H1 (cell line): ENCODE measurements at regions not wholly inside any gene's neighbourhood (a gene's known extent, or its start where the extent isn't known, plus 50 kb on each side); places are given as distances from the start of the nearest gene placed in this dataset.

Source experiments
- CTCF ChIA-PET: fragments of 300-600 bp; sonication (Branson Sonifier 250); formaldehyde crosslinking; loops from one replicate; lab custom pipeline; 2021; ENCODE audit not compliant: partially characterized antibody; lab: Charles Lee
- POLR2A ChIA-PET: fragments of 300-600 bp; sonication (Branson Sonifier 250); formaldehyde crosslinking; loops from one replicate; lab custom pipeline; 2021; ENCODE audit warnings: inconsistent platforms; ENCODE audit not compliant: partially characterized antibody; lab: Charles Lee
- DNase-seq, 2 experiments: peaks; one replicate each; pipeline versions ENCODE4 v3.0.0 to v3.0.0-alpha.2; 2010 to 2022; ENCODE audit warnings: low spot score in 2 of 2, low read depth in 1 of 2, mixed read lengths in 1 of 2
- FAIRE-seq: peaks from 2 replicates; lab custom pipeline; 2011; peaks lifted over from hg19 to GRCh38; lab: Jason Lieb, UNC
- H2AFZ ChIP-seq: 2 replicates; pipeline ENCODE4 v1.8.1; 2012; ENCODE audit warnings: low read length, inconsistent platforms
- H2AK5ac ChIP-seq: 2 replicates; pipeline ENCODE4 v1.6.1; 2013; ENCODE audit warnings: low read depth, low read length
- H2BK120ac ChIP-seq: replicated peaks from 2 replicates; pipeline ENCODE3; 2013; ENCODE audit warnings: low read depth, low read length, inconsistent platforms
- H2BK12ac ChIP-seq: 2 replicates; pipeline ENCODE4 v1.6.1; 2013; ENCODE audit warnings: low read depth, low read length
- H2BK15ac ChIP-seq: 2 replicates; pipeline ENCODE4 v1.6.1; 2013; ENCODE audit warnings: low read length
- H2BK20ac ChIP-seq: 2 replicates; pipeline ENCODE4 v1.6.1; 2013; ENCODE audit warnings: low read length
- H2BK5ac ChIP-seq: 2 replicates; pipeline ENCODE4 v1.6.1; 2013; ENCODE audit warnings: low read depth, low read length
- H3K14ac ChIP-seq: 2 replicates; pipeline ENCODE4 v1.6.1; 2013; ENCODE audit warnings: inconsistent platforms; ENCODE audit not compliant: insufficient read length
- H3K18ac ChIP-seq: 2 replicates; pipeline ENCODE4 v1.6.1; 2013; ENCODE audit warnings: low read length; ENCODE audit errors: extremely low read depth
- H3K23ac ChIP-seq: 2 replicates; pipeline ENCODE4 v1.6.1; 2013; ENCODE audit warnings: inconsistent platforms; ENCODE audit not compliant: insufficient read length
- H3K23me2 ChIP-seq: 2 replicates; pipeline ENCODE4 v1.6.1; 2013; ENCODE audit warnings: low read depth, low read length
- H3K27ac ChIP-seq: 2 replicates; pipeline ENCODE4 v1.6.1; 2011; ENCODE audit warnings: low read depth, low read length, inconsistent platforms
- H3K27me3 ChIP-seq, 4 experiments: replicated peaks in 1 of 4; 1 replicate in 1 of 4; 2 replicates in 3 of 4; pipeline versions ENCODE4 v1.6.1 to v1.8.1; 2011 to 2013; ENCODE audit warnings: low read length in 3 of 4, mild to moderate bottlenecking in 3 of 4, inconsistent platforms in 2 of 4, mixed read lengths in 2 of 4, moderate library complexity in 1 of 4; ENCODE audit not compliant: control insufficient read depth in 3 of 4, insufficient read depth in 3 of 4; ENCODE audit errors: extremely low read depth in 1 of 4
- H3K36me3 ChIP-seq, 4 experiments: 2 replicates each; pipeline versions ENCODE4 v1.6.1 to v1.8.1; 2011 to 2013; ENCODE audit warnings: mild to moderate bottlenecking in 4 of 4, low read length in 3 of 4, moderate library complexity in 2 of 4, control low read depth in 1 of 4, inconsistent platforms in 1 of 4; ENCODE audit not compliant: insufficient read depth in 4 of 4, control insufficient read depth in 2 of 4
- H3K4ac ChIP-seq: replicated peaks from 2 replicates; pipeline ENCODE3; 2013; ENCODE audit warnings: low read length, low read depth, mixed read lengths, inconsistent platforms; ENCODE audit not compliant: insufficient read length
- H3K4me1 ChIP-seq, 4 experiments: replicated peaks in 1 of 4; 1 replicate in 1 of 4; 2 replicates in 3 of 4; pipeline versions ENCODE4 v1.6.1 to v1.8.1; 2011 to 2013; ENCODE audit warnings: low read length in 3 of 4, inconsistent platforms in 2 of 4, mixed read lengths in 1 of 4; ENCODE audit not compliant: insufficient read depth in 4 of 4, control insufficient read depth in 3 of 4
- H3K4me2 ChIP-seq, 2 experiments: 2 replicates each; pipeline versions ENCODE4 v1.6.1 to v1.8.1; 2011 to 2013; ENCODE audit warnings: low read depth in 2 of 2, low read length in 2 of 2, control low read depth in 1 of 2, inconsistent platforms in 1 of 2, mild to moderate bottlenecking in 1 of 2; ENCODE audit not compliant: insufficient read depth in 1 of 2
- H3K4me3 ChIP-seq, 4 experiments: fragments of 200-600, 300-600 bp in 1 of 4; sonication (generic), shearing (Covaris generic), sonication (Bioruptor Twin) in 1 of 4; 2 replicates each; pipeline versions ENCODE4 v1.5.1 to v1.8.1; 2011 to 2016; ENCODE audit warnings: low read length in 4 of 4, low read depth in 3 of 4, control low read depth in 2 of 4, inconsistent platforms in 2 of 4, mild to moderate bottlenecking in 2 of 4, mixed read lengths in 1 of 4, moderate library complexity in 1 of 4; ENCODE audit not compliant: insufficient read depth in 2 of 4; ENCODE audit errors: extremely low read depth in 1 of 4
- H3K56ac ChIP-seq: replicated peaks from 2 replicates; pipeline ENCODE3; 2013; ENCODE audit warnings: low read depth, mild to moderate bottlenecking, mixed read lengths, low read length, inconsistent platforms; ENCODE audit not compliant: insufficient read length
- H3K79me1 ChIP-seq: 2 replicates; pipeline ENCODE4 v1.6.1; 2013; ENCODE audit warnings: low read depth, low read length, control low read depth
- H3K79me2 ChIP-seq, 2 experiments: 2 replicates each; pipeline versions ENCODE4 v1.6.1 to v1.8.1; 2012 to 2013; ENCODE audit warnings: low read length in 2 of 2, mild to moderate bottlenecking in 2 of 2, inconsistent platforms in 1 of 2; ENCODE audit not compliant: insufficient read depth in 2 of 2, control insufficient read depth in 1 of 2
- H3K9ac ChIP-seq, 4 experiments: replicated peaks in 1 of 4; 1 replicate in 1 of 4; 2 replicates in 3 of 4; pipeline versions ENCODE4 v1.6.1 to v1.8.1; 2011 to 2013; ENCODE audit warnings: low read depth in 3 of 4, low read length in 3 of 4, control low read depth in 2 of 4, mild to moderate bottlenecking in 2 of 4, moderate library complexity in 2 of 4, inconsistent platforms in 1 of 4; ENCODE audit errors: extremely low read depth in 1 of 4
- H3K9me3 ChIP-seq, 2 experiments: 2 replicates each; pipeline versions ENCODE4 v1.6.1 to v1.8.1; 2012 to 2013; ENCODE audit warnings: mild to moderate bottlenecking in 2 of 2, moderate library complexity in 2 of 2, control low read depth in 1 of 2, inconsistent platforms in 1 of 2, low read depth in 1 of 2, low read length in 1 of 2, mixed read lengths in 1 of 2; ENCODE audit not compliant: insufficient read depth in 2 of 2
- H4K20me1 ChIP-seq, 2 experiments: replicated peaks in 1 of 2; 2 replicates each; pipeline versions ENCODE3 to v1.8.1; 2011 to 2013; ENCODE audit warnings: inconsistent platforms in 2 of 2, low read length in 2 of 2, mild to moderate bottlenecking in 1 of 2; ENCODE audit not compliant: insufficient read depth in 2 of 2, control insufficient read depth in 1 of 2
- H4K5ac ChIP-seq: 2 replicates; pipeline ENCODE4 v1.6.1; 2013; ENCODE audit warnings: low read length, low read depth, mixed read lengths, inconsistent platforms; ENCODE audit not compliant: insufficient read length
- H4K8ac ChIP-seq: 2 replicates; pipeline ENCODE4 v1.8.0; 2013; ENCODE audit warnings: mild to moderate bottlenecking, moderate library complexity, low read length, inconsistent platforms; ENCODE audit not compliant: insufficient read depth; ENCODE audit errors: extremely low read depth
- H4K91ac ChIP-seq: replicated peaks from 2 replicates; pipeline ENCODE3; 2013; ENCODE audit warnings: low read length, mixed read lengths, inconsistent platforms; ENCODE audit not compliant: insufficient read length
- CTBP2 ChIP-seq: IDR thresholded peaks from 2 replicates; pipeline ENCODE4 v1.7.0; 2011; ENCODE audit warnings: borderline replicate concordance, mild to moderate bottlenecking, moderate library complexity, mixed read lengths, low read length; ENCODE audit not compliant: insufficient read depth, insufficient read length
- EGR1 ChIP-seq: IDR thresholded peaks from 2 replicates; pipeline ENCODE4 v1.6.1; 2011; ENCODE audit warnings: low read depth, low read length, borderline replicate concordance
- HDAC6 ChIP-seq: IDR thresholded peaks from one replicate; pipeline ENCODE4 v1.7.1; 2012; ENCODE audit warnings: low read depth, mild to moderate bottlenecking, inconsistent platforms, low read length, moderate library complexity
- JUND ChIP-seq: IDR thresholded peaks from 2 replicates; pipeline ENCODE4 v1.6.1; 2011; ENCODE audit warnings: mild to moderate bottlenecking, improper control_type of control experiment, low read length
- PHF8 ChIP-seq: fragments of 200-600 bp; sonication (generic); conservative IDR thresholded peaks from 2 replicates; pipeline ENCODE4 v1.7.1; 2012; ENCODE audit warnings: low read depth, mild to moderate bottlenecking, inconsistent platforms, low read length, moderate library complexity
- POLR2A ChIP-seq, 2 experiments: IDR thresholded peaks; 1 replicate in 1 of 2; 2 replicates in 1 of 2; pipeline ENCODE4 v1.6.1; 2011; ENCODE audit warnings: low read depth in 2 of 2, low read length in 2 of 2, mild to moderate bottlenecking in 2 of 2; ENCODE audit errors: control extremely low read depth in 1 of 2
- SIN3A ChIP-seq, 2 experiments: IDR thresholded peaks in 1 of 2; conservative IDR thresholded peaks in 1 of 2; 2 replicates each; pipeline ENCODE4 v1.6.1; 2011 to 2012; ENCODE audit warnings: low read length in 2 of 2, improper control_type of control experiment in 1 of 2, low read depth in 1 of 2, mild to moderate bottlenecking in 1 of 2
- SP4 ChIP-seq: IDR thresholded peaks from 2 replicates; pipeline ENCODE4 v1.6.1; 2012; ENCODE audit warnings: low read length, inconsistent platforms
- TEAD4 ChIP-seq: IDR thresholded peaks from 2 replicates; pipeline ENCODE4 v1.6.1; 2012; ENCODE audit warnings: low read depth, low read length, inconsistent platforms, mixed read lengths
- YY1 ChIP-seq: IDR thresholded peaks from 2 replicates; pipeline ENCODE4 v1.6.1; 2011; ENCODE audit warnings: low read depth, mild to moderate bottlenecking, low read length
- WGBS, 2 experiments: shearing (Covaris generic) in 1 of 2; methylation state at CpG; one replicate each; pipeline versions ENCODE4 v1.1.6 to v1.1.7; 2013 to 2015; ENCODE audit warnings: low lambda C conversion rate in 2 of 2, mixed read lengths in 2 of 2, inconsistent platforms in 1 of 2, low coverage in 1 of 2, missing lambda C conversion rate in 1 of 2; ENCODE audit not compliant: insufficient replicate concordance in 2 of 2, insufficient coverage in 1 of 2, insufficient read length in 1 of 2; ENCODE audit errors: extremely low coverage in 1 of 2, missing lambda C conversion rate in 1 of 2; 5-methylcytosine and 5-hydroxymethylcytosine counted together
- TF ChIP-seq, protein P1 (sequence below), 3 experiments: IDR thresholded peaks; 1 replicate in 2 of 3; 2 replicates in 1 of 3; pipeline versions ENCODE4 v1.5.1 to v1.6.1; 2011; ENCODE audit warnings: low read length in 3 of 3, mild to moderate bottlenecking in 3 of 3, inconsistent platforms in 2 of 3, low read depth in 1 of 3, moderate library complexity in 1 of 3; ENCODE audit not compliant: insufficient read depth in 1 of 3; ENCODE audit errors: control extremely low read depth in 1 of 3

DNA sequence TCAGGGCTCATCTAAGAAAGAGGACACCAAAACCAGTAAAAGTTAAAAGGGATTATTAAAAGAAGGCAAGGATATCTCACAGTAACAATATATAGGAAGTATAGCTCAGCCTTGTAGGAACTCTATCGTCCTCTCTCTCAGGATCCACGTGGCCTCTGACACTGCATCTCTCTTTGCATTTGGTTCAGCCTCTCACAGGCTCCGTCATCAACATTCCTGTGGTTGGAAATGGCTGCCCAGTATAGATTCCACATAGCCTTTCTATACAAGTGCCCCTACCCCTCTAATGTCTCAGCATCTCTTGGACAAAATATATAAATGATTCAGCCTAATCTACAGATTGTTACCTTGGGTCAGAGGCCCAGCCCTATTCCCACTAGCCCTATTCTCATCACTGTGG lies 101.3 kb upstream of the DBX1 start:
- H3K4me2 ChIP-seq = no peak overlapping the region
- no peak overlapping the region for H2BK120ac ChIP-seq
- no peak overlapping the region for H2AFZ ChIP-seq
- H2BK15ac ChIP-seq = no peak overlapping the region
- H2AK5ac ChIP-seq = no peak overlapping the region
- no peak overlapping the region for H4K5ac ChIP-seq
- H3K56ac ChIP-seq = no peak overlapping the region
- DNase-seq (no peak), FAIRE-seq (no peak)
- no peak overlapping the region for H2BK12ac ChIP-seq
- WGBS, 2 experiments = 86% methylated on average over 3 of the region's 3 CpGs; no CpG with 5 or more reads in 1 of the 2 experiments
- no peaks in the 10 kb centered on the region for H3K79me1 ChIP-seq
- ChIA-PET POLR2A (no interaction called here), CTCF (interaction anchor here (3.0 kb wide), 1 partner anchor 93 kb away, joined by 8 read pairs; no protein-coding TSS in a partner anchor)
- no peaks in the 10 kb centered on the region for H4K20me1 ChIP-seq
- H3K4me1 ChIP-seq = no peaks in the 10 kb centered on the region
- H3K9ac ChIP-seq = no peak overlapping the region
- H2BK5ac ChIP-seq = no peak overlapping the region
- no peaks in the 10 kb centered on the region for H3K9me3 ChIP-seq
- H3K4me3 ChIP-seq = no peak overlapping the region
- no peak overlapping the region for H3K4ac ChIP-seq
- no peak overlapping the region for H2BK20ac ChIP-seq
- no peak overlapping the region for H3K27ac ChIP-seq
- H4K8ac ChIP-seq = no peak overlapping the region
- no peak overlapping the region for H3K23ac ChIP-seq
- H3K14ac ChIP-seq = no peak overlapping the region
- H3K36me3 ChIP-seq = no peaks in the 10 kb centered on the region
- no peaks in the 10 kb centered on the region for H3K79me2 ChIP-seq
- H3K18ac ChIP-seq = no peak overlapping the region
- H3K23me2 ChIP-seq = no peaks in the 10 kb centered on the region
- H3K27me3 ChIP-seq = no peaks in the 10 kb centered on the region
- H4K91ac ChIP-seq = no peak overlapping the region
- no peak for TF ChIP-seq SP4
- TF ChIP-seq, protein P1, sequence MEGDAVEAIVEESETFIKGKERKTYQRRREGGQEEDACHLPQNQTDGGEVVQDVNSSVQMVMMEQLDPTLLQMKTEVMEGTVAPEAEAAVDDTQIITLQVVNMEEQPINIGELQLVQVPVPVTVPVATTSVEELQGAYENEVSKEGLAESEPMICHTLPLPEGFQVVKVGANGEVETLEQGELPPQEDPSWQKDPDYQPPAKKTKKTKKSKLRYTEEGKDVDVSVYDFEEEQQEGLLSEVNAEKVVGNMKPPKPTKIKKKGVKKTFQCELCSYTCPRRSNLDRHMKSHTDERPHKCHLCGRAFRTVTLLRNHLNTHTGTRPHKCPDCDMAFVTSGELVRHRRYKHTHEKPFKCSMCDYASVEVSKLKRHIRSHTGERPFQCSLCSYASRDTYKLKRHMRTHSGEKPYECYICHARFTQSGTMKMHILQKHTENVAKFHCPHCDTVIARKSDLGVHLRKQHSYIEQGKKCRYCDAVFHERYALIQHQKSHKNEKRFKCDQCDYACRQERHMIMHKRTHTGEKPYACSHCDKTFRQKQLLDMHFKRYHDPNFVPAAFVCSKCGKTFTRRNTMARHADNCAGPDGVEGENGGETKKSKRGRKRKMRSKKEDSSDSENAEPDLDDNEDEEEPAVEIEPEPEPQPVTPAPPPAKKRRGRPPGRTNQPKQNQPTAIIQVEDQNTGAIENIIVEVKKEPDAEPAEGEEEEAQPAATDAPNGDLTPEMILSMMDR (IDR thresholded peaks at IDR 0.05; ENCODE audit: control extremely low read depth in 1 of 3, insufficient read depth in 1 of 3, low read depth in 1 of 3, low read length in 3 of 3) = no peak
- no peak for TF ChIP-seq YY1
- TF ChIP-seq PHF8 = no peak
- TF ChIP-seq JUND = no peak
- no peak for TF ChIP-seq POLR2A (IDR thresholded peaks at IDR 0.05; ENCODE audit: control extremely low read depth in 1 of 2, low read depth in 2 of 2, low read length in 2 of 2)
- TF ChIP-seq TEAD4 = no peak
- TF ChIP-seq SIN3A (conservative IDR thresholded peaks at IDR 0.05 in 1 of 2, IDR thresholded peaks at IDR 0.05 in 1 of 2; ENCODE audit: low read depth in 1 of 2, low read length in 2 of 2) = no peak
- TF ChIP-seq CTBP2 = no peak
- no peak for TF ChIP-seq HDAC6
- TF ChIP-seq EGR1 = no peak
